ENCODE measurements at regions not wholly inside any gene's neighbourhood (a gene's known extent, or its start where the extent isn't known, plus 50 kb on each side); places are given as distances from the start of the nearest gene placed in this dataset.

DNA sequence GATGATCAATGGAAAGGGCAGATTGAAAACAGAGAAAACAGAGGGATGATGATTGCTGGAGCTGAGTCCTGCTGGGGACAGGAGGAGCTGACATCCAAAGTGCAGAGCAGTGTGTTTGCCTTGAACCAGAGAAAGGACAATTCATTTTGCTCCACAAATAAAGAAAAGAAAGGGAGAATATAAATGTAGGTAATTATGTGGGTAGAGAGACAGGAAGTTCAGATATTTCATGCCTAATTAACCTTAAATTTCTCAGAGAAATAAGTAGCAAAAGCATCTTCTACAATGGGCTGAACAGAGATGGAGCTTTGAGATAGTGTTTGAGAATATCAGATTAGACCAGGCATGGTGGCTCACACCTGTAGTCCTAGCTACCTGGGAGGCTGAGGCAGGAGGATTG lies 93.2 kb downstream of the TNFSF18 start:
- DNase-seq = no peak

GRCh38 chr1:172959571-172959970 lies 91.2 kb downstream of the TNFSF18 start:
- DNase-seq = no peak

DNA sequence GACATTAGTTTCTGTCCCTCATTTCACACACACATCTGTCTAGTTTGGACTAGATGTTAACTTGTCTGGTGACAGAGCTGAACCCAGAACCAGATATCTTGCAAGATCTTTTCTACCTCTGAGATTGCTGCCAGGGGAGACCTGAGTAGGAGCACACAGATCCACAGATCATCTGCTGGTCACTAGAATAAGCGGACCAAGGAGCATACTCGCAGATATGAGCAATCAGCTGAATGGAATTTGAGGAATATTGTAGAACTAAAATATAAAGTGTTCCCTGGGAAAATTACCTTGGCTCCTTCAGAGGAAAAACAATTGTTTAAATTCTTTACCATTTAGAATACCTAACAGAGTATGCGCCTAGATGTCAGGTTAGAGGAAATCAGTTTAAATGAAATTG lies 90.7 kb downstream of the TNFSF18 start:
- no peak for DNase-seq

DNA sequence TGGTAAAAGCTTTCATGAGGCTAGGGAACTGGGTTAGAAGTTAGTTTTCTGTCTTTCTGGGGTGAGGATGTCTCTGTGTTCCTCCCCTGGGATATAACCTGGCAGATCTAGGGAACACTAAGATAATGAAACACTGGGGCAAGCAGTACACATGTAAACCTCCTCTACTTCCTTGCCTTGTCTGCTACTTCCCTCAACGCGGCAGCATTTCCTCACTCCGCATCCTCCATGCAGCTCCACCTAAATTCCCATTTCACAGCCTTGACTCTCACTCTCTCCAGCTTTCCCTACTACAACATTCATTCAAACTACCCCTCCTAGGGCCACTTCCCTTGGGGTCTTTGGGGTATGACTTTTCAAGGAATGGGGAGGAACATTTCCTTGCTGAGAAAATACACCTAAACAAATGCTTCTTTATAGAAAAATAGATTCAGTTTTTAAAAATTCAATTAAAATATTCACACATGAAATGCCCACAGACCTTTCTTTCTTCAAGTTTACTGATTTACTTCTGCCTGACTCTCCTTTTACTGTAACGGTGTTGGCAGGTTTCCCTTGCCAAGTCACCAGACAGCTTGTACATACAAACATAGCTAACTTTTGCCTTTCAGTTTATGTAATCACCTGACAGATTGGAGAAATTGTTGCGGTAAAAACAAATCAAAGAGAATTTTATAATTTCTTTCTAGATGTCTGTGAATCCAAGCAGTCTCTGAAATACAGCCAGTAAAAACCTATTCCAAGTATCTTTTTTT lies 90.1 kb downstream of the TNFSF18 start:
- DNase-seq = no peak

DNA sequence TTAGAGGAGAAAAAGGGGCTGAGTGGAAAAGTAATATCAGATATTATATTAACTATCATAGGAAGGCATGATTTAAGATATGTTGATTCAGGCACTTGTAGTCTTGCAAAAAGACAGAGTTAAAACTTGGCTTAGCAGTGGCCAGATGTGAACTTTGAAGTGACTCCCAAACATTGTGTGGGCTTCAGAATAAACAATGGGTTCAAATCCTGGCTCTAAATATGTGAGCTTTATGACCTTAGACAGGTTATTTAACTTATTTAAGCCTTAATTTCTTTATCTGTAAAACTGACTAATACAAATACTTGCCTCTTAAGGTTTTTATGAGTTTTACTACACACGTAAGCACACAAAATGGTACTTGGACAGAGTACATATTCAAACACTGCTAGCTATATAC lies 85.9 kb downstream of the TNFSF18 start:
- no peak for DNase-seq

- DNase-seq = no peak
Observed at GRCh38 chr1:172966844-172967540, 83.7 kb downstream of the TNFSF18 start.

DNA sequence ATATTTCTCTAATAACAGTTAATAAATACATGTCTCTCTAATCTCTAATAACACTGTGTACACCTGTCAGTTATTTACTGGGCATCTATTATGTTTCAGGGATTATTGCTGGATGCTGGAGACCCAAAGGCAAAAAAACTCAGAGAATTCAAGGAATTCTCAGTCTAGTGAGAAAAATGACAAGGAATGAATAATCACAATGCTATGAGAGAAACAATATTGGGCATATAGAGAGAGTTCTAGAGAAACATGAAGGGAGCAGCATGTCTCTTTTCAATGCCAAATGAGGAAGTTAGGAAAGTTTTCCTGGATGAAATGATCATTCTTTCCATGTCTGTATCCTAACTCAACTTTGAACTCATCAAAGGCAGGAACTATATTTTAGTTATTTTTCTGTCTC lies 82.8 kb downstream of the TNFSF18 start:
- no peak for DNase-seq

GRCh38 chr1:172969611-172970010 lies 81.1 kb downstream of the TNFSF18 start:
- no peak for DNase-seq

DNA sequence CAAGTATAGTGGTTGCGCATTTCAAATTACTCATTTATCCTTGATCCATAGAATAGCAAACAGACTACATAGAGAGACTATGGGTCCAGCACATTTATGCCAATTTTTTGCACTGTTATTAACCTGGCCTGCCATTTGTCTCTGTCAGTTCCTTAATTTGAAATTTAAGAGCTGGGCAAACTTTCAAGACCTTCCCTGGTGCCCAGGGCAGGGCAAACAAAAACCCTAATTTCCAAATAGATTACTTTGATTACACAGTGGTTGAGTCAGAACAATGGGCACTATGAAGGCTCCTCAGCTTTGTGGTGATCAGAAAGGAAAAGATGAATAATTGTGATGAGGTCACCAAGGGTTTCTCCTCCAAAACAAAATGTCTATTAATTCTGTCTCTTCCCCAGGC lies 80.6 kb downstream of the TNFSF18 start:
- DNase-seq = no peak

DNA sequence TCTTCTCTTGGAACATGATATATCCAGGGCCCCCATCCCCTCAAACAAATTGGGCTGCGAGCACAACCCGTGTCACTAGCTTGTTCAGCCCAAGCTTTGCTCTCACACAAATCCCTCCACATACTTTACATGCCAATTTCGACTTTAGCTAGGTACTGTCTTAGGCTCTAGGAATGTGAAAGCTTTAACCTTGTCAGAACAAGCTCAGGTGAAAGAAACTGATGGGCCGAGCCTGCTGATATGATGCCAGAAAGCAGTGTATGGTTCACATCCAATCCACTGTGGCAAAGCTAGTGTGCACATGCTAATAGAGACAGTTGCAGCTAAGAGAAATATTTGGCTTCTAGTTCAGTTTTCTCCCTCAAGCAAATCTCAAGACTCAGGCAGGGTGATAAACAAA lies 79.5 kb downstream of the TNFSF18 start:
- DNase-seq = no peak

DNA sequence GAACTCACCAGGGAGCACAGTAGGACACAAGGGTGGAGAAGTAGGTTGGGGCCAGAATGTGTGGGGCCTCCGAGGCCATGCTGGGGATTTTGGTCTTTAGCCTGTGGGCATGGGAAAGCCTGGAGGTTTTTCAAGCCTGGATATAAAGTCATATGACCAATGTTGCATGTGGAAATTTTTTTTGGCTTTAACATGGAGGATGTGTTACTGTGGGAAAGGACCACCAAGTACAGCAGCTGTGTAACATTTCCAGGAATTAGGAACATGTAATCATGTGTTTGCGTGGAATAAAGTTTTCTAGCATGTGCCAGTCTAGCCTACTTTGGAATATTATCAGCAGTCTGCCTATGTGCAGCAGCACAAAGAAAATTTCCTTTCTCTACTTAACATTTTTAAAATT lies 78.5 kb downstream of the TNFSF18 start:
- no peak for DNase-seq

DNA sequence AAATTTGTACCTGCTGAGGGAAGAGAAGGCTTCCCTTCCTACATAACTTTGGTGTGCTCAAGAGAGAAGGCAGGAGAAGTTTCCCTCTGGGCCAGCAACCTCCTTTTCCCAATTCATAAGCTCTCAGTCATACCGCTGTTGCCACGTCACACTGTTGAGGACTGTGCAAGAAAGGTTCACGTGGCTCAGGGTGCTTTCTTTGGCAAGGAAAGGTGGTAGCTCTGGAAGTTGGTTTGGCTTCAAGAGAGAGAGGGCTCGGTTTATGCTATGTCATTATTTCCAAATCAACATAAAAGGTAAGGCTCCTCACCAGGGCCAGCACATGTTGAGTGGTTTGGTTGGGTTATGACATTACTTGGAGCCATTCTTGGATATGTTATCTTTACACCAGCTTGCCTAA lies 77.3 kb downstream of the TNFSF18 start:
- no peak for DNase-seq

DNA sequence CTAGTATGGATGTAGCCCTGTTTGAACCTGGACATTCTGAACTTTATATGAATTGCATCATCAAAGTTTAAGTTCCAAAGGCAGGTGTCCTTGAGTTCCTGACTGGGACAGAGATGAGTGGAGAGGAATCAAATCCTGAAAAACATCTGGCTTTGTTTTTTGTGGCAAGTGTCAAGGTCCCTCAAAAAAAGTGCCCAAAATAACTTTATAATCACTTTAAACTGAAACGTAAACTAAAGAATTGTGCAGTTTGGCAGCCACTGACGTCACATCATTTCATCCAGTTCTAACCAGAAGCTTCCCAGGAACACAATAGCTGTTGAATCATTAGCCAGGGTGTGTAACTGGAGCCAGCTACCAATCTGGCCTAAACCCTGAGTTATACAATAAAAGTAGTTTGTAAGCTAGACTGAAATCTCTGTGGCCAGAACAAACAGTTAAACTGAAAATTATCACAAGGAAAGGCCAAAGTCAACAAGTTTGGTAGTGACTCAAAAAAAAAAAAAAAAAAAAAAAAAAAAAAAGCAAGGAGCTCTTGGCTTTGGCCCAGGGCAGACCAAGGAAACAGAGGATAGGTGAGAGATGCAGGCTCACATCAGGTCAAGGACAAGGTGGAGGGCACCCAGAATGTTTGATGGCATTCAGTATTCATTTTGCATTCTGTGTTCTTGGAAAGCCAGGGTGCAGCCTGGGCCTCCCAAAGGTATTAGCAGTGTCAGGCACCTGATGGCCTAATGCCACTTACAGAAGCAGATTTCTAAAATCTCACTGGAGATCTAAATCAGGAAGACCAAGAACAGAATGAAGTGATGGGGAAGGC lies 74.3 kb downstream of the TNFSF18 start:
- no peak for DNase-seq

- DNase-seq = no peak
Observed at GRCh38 chr1:172977296-172978017, 73.3 kb downstream of the TNFSF18 start.

DNA sequence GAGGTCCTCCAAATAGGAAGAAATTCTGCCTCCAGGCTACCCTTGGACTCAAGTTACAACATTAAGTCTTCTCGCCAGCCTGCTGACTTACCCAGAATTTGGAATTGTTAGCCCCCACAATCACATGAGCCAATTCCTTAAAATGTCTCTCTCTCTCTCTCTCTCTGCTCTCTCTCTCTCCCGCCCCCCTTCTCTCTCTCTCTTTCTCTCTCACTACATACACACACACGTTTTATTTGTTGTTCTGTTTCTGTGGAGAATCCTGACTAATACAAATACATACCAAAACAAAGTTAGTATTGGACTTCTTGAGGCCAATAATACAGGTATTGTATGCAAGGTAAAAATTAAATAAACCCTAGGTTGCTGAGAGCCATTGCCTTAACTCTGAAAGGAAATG lies 72.1 kb downstream of the TNFSF18 start:
- no peak for DNase-seq

DNA sequence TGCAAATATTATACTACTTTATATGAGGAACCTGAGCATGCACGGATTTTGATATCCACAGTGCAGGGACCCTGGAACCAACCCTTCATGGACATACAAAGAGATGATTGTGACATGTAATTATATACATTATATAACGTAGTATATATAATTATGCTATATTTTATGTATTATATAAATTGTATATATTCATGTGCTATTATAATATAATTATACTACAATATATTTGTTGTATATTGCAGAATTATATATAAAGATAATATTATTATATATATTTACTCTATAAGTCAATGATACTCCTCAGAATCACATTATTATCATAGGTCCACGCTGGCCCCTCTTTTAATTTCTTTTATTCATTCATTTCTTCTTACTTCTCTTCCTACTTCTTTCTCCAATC lies 70.9 kb downstream of the TNFSF18 start:
- DNase-seq = no peak

DNA sequence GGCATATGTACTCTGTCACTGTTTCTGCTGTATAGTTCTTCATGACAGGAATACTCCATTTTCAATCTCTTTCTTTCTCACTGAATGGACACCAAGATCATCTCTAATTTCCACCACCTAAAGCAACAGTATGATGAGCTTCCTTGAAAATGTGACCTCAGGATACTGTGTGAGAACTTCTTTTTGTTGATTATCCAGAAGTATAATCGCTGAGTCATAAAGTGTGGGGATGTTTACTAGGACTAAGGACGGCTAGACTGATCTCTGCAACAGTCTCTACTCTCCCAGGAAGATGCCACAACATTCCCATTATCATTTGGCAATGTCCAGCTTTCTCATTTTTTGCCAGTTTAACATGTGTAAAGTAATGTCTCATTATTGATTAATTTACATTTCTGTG lies 70.3 kb downstream of the TNFSF18 start:
- DNase-seq = no peak

GRCh38 chr1:172980971-172981370 lies 69.8 kb downstream of the TNFSF18 start:
- DNase-seq = no peak
